ENCODE measurements at regions not wholly inside any gene's neighbourhood (a gene's known extent, or its start where the extent isn't known, plus 50 kb on each side); places are given as distances from the start of the nearest gene placed in this dataset.
"Not testable (repeated sequence)": the region's sequence is repeated elsewhere in the genome, so short reads cannot be mapped to it uniquely, and the experiment has no call there.

DNA sequence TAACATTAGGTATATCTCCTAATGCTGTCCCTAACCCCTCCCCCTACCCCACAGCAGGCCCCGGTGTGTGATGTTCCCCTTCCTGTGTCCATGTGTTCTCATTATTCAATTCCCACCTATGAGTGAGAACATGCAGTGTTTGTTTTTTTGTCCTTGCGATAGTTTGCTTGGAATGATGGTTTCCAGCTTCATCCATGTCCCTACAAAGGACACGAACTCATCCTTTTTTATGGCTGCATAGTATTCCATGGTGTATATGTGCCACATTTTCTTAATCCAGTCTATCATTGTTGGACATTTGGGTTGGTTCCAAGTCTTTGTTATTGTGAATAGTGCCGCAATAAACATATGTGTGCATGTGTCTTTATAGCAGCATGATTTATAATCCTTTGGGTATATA is 164.5 kb downstream of the RPLP1 start:
- not testable (repeated sequence) for H4K20me1 ChIP-seq (ENCODE audit: insufficient read depth, low read depth, low read length); H3K9ac ChIP-seq (ENCODE audit: low read length); DNase-seq; H3K9me3 ChIP-seq (ENCODE audit: low read length); H3K4me3 ChIP-seq (ENCODE audit: low read length); H3K9me2 ChIP-seq (replicated peaks; ENCODE audit: insufficient read depth, low read length); H3K4me2 ChIP-seq (ENCODE audit: low read depth, low read length, poor library complexity, severe bottlenecking); H3K27me3 ChIP-seq (ENCODE audit: low read length); H3K27ac ChIP-seq (ENCODE audit: low read length); H3K79me2 ChIP-seq (ENCODE audit: low read length); H3K36me3 ChIP-seq (ENCODE audit: insufficient read depth, low read length); H3K4me1 ChIP-seq (ENCODE audit: low read length); H2AFZ ChIP-seq (ENCODE audit: low read length)

DNA sequence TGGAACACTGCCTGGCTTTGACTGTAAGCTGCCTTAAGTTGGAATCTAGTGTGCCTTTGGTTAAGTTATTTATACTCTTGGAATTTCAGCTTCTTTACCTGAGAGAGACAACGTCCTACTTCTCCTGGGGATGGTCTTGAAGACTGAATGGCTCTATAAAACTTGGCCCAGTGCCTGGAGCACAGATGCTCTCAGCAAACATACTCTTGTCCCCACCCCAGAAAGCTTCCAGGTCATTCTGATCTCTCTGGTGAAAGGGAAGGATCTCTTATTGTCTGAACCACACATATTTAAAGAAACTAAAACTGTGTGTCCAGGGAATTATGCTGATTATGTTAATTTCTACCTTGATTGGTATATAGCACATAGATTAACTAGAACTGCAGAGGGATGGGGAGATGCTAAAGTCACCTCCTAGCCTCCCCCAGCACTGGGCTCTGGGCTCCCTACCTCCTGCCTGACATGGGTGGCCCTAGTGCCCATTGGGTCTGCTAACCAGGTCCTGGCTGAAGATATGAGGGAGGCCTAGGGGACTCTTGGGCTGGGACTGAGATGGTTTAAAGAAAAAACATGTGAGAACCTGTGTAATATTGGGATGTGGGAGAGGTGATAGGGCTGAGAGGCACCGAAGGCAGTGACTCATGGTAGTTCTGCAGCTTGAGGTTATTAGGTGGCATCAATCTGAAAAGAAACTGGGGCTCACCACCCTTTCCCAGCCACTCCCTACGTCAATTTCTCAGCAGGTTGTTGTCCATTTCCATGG is 171.0 kb downstream of the RPLP1 start:
- Histone ChIP-seq H4K20me1 (ENCODE audit: insufficient read depth, low read depth, low read length) (no peaks in the 10 kb centered on the region), H2AFZ (ENCODE audit: low read length) (no peak overlapping the region), H3K79me2 (ENCODE audit: low read length) (no peaks in the 10 kb centered on the region), H3K9me2 (replicated peaks; ENCODE audit: insufficient read depth, low read length) (no peaks in the 10 kb centered on the region), H3K4me2 (ENCODE audit: low read depth, low read length, poor library complexity, severe bottlenecking) (no peak overlapping the region), H3K4me1 (ENCODE audit: low read length) (no peaks in the 10 kb centered on the region), H3K9me3 (ENCODE audit: low read length) (no peaks in the 10 kb centered on the region), H3K27me3 (ENCODE audit: low read length) (no peaks in the 10 kb centered on the region), H3K27ac (ENCODE audit: low read length) (no peak overlapping the region), H3K36me3 (ENCODE audit: insufficient read depth, low read length) (no peaks in the 10 kb centered on the region), H3K4me3 (ENCODE audit: low read length) (no peak overlapping the region), H3K9ac (ENCODE audit: low read length) (no peak overlapping the region)
- DNase-seq, result no peak

DNA sequence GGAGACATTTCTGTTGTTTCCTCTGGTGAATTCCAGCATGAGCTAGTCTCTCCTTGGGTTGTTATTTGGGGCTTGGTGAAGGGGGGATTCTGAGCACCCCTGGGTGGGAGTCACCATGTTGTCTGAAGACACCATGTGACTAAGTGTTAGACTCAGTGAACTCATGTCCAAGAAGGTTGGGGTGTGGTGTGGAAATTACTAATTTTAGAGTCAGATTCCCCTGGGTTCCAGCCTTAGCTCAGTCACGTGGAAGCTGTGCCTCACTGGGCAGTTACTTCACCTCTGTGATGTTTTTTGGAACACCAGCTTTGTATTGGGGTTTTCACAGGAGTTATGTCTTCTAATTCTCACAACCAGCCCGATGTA is 171.5 kb downstream of the RPLP1 start:
- H3K4me3 ChIP-seq (ENCODE audit: low read length), result no peak overlapping the region
- H3K27ac ChIP-seq (ENCODE audit: low read length), result no peak overlapping the region
- no peak for DNase-seq
- H3K79me2 ChIP-seq (ENCODE audit: low read length), result no peaks in the 10 kb centered on the region
- no peaks in the 10 kb centered on the region for H3K9me2 ChIP-seq (replicated peaks; ENCODE audit: insufficient read depth, low read length)
- no peak overlapping the region for H2AFZ ChIP-seq (ENCODE audit: low read length)
- H3K9ac ChIP-seq (ENCODE audit: low read length), result no peak overlapping the region
- H3K9me3 ChIP-seq (ENCODE audit: low read length), result no peaks in the 10 kb centered on the region
- H3K27me3 ChIP-seq (ENCODE audit: low read length), result no peaks in the 10 kb centered on the region
- H4K20me1 ChIP-seq (ENCODE audit: insufficient read depth, low read depth, low read length), result no peaks in the 10 kb centered on the region
- no peak overlapping the region for H3K4me2 ChIP-seq (ENCODE audit: low read depth, low read length, poor library complexity, severe bottlenecking)
- H3K4me1 ChIP-seq (ENCODE audit: low read length), result no peaks in the 10 kb centered on the region
- H3K36me3 ChIP-seq (ENCODE audit: insufficient read depth, low read length), result no peaks in the 10 kb centered on the region

DNA sequence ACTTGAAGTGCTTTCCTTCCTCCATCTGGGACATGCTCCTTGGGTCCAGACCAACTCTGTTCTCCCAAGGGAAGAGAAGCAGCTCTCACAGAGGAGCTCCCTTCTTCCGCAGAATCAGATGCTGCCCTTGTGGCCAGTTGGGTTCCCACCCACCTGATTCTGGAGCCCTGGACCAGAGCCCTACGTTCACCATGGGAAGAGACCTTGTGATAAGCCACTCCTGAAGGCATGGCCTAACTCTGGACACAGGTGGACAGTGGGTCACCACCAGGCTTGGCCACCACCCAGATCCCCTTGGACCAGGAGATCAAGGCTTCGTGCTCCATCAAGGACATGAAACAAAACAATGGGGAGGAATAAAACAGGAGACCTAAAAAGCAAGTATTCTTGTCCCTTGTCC is 172.2 kb downstream of the RPLP1 start:
- H3K27me3 ChIP-seq (ENCODE audit: low read length), result no peaks in the 10 kb centered on the region
- no peaks in the 10 kb centered on the region for H3K36me3 ChIP-seq (ENCODE audit: insufficient read depth, low read length)

DNA sequence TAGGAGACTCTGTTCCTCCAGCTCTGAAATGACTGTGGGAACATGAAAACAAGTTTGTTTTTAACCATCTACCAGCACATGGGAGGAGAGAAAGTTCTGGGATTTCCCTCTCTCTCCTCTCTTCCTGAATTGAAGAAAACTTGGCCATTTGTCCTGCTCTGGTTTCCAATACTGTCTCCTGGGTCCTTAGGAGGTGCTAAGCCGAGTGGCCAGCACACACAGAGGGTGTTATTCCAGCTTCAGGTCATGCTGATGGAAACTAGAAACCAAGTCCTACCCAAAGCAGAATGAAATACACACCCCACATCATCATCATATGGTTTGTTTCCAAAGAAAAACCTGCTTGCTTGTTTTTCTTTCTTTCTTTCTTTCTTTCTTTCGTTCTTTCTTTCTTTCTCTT is 172.7 kb downstream of the RPLP1 start:
- H3K27me3 ChIP-seq (ENCODE audit: low read length), result no peaks in the 10 kb centered on the region
- H3K9me2 ChIP-seq (replicated peaks; ENCODE audit: insufficient read depth, low read length), result no peaks in the 10 kb centered on the region
- H2AFZ ChIP-seq (ENCODE audit: low read length), result no peak overlapping the region
- H3K4me1 ChIP-seq (ENCODE audit: low read length), result no peaks in the 10 kb centered on the region
- H3K4me2 ChIP-seq (ENCODE audit: low read depth, low read length, poor library complexity, severe bottlenecking), result no peak overlapping the region
- H3K9ac ChIP-seq (ENCODE audit: low read length), result no peak overlapping the region
- H3K9me3 ChIP-seq (ENCODE audit: low read length), result no peaks in the 10 kb centered on the region
- no peaks in the 10 kb centered on the region for H3K36me3 ChIP-seq (ENCODE audit: insufficient read depth, low read length)
- H4K20me1 ChIP-seq (ENCODE audit: insufficient read depth, low read depth, low read length), result no peaks in the 10 kb centered on the region
- H3K4me3 ChIP-seq (ENCODE audit: low read length), result no peak overlapping the region
- H3K79me2 ChIP-seq (ENCODE audit: low read length), result no peaks in the 10 kb centered on the region
- DNase-seq, result no peak
- H3K27ac ChIP-seq (ENCODE audit: low read length), result no peak overlapping the region

More for the DNA sequence above, 172.2 kb downstream of the RPLP1 start:
- no peaks in the 10 kb centered on the region for H3K9me3 ChIP-seq (ENCODE audit: low read length)
- no peak overlapping the region for H3K27ac ChIP-seq (ENCODE audit: low read length)
- H3K4me2 ChIP-seq (ENCODE audit: low read depth, low read length, poor library complexity, severe bottlenecking), result no peak overlapping the region
- no peak overlapping the region for H3K4me3 ChIP-seq (ENCODE audit: low read length)
- no peaks in the 10 kb centered on the region for H3K9me2 ChIP-seq (replicated peaks; ENCODE audit: insufficient read depth, low read length)
- H2AFZ ChIP-seq (ENCODE audit: low read length), result no peak overlapping the region
- H4K20me1 ChIP-seq (ENCODE audit: insufficient read depth, low read depth, low read length), result no peaks in the 10 kb centered on the region
- no peak for DNase-seq
- H3K4me1 ChIP-seq (ENCODE audit: low read length), result no peaks in the 10 kb centered on the region
- no peaks in the 10 kb centered on the region for H3K79me2 ChIP-seq (ENCODE audit: low read length)
- H3K9ac ChIP-seq (ENCODE audit: low read length), result no peak overlapping the region

DNA sequence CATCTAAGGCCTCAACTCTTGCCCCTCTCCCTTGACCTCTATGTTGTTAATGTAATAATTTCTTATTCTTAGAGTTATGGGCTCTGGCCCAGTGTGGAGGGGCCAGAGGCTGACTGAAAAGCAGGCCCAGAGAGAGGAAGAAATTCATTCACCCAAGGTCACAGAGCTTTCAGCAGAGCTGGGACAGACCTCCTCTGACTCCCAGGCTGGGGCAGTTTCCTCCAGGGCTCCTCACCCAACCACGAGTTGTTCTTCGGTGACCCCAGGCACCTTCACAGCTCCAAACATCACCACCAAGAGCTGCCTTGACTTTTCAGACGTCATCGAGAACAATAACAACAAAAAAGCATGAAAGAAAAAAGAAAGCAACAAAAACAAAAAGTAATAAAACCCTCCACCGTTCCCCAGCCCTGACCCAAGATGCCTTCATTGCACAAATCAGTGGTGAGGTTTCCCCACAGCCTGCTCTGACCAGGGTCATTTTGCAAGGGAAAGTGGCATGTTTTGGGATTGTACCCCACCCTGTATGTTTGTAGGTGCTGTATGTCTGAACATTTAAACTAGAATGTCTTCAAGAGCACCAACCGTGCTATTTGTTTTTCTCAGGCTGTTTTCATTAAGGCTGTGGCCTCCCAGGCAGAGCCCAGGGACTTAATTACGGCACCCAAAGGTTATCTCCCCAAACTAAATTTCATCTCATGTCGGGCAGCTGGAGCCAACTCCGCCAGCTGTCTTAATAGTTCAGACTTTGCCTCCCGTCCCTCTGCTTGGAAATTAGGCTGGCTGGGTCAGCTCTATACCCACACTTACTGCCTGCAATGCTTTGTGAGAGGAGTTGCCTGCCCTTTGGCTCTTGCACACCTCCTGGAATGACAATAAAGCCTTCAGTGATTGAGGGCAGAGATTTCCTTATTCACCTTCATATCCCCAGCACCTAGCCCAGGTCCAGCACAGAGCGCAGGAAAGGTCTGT is 173.8 kb downstream of the RPLP1 start:
- Histone ChIP-seq H3K9me2 (replicated peaks; ENCODE audit: insufficient read depth, low read length) (no peaks in the 10 kb centered on the region), H3K36me3 (ENCODE audit: insufficient read depth, low read length) (no peaks in the 10 kb centered on the region), H3K9ac (ENCODE audit: low read length) (no peak overlapping the region), H3K27me3 (ENCODE audit: low read length) (no peaks in the 10 kb centered on the region), H3K79me2 (ENCODE audit: low read length) (no peaks in the 10 kb centered on the region), H3K9me3 (ENCODE audit: low read length) (no peaks in the 10 kb centered on the region), H3K4me2 (ENCODE audit: low read depth, low read length, poor library complexity, severe bottlenecking) (no peak overlapping the region), H4K20me1 (ENCODE audit: insufficient read depth, low read depth, low read length) (no peaks in the 10 kb centered on the region), H3K4me3 (ENCODE audit: low read length) (no peak overlapping the region), H3K4me1 (ENCODE audit: low read length) (no peaks in the 10 kb centered on the region), H3K27ac (ENCODE audit: low read length) (no peak overlapping the region), H2AFZ (ENCODE audit: low read length) (no peak overlapping the region)
- DNase-seq, result no peak

DNA sequence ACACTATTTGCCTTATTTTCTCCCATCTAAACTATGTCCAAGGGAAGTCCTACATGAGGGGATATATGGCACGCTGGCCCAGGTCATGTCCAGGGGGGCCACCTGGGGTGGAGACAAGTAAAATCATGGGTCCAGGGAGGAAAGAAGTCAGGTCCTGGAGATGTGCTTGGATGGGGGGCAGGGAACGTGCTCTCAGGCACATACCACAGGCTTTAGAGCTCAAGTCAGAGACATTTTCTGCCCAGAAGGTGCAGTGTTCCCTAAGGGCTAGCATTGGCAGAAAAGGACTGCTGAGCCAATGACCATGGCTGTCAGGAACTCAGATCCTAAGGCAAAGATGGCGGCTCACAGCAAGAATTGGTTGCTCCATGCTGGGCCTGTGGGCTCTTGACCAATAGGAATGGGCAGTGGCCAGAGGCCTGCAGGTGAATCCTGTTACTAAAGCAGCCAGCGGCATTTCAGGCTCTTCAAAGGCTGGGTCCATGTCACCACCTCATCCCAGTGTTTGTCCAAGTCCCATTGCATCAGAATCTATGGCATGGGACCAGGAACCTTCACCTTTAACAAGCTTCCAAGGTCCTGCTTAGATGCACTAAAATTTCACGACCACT is 175.0 kb downstream of the RPLP1 start:
- no peak overlapping the region for H3K9ac ChIP-seq (ENCODE audit: low read length)
- H3K27me3 ChIP-seq (ENCODE audit: low read length), result no peaks in the 10 kb centered on the region
- no peak for DNase-seq
- H3K4me3 ChIP-seq (ENCODE audit: low read length), result no peak overlapping the region
- no peak overlapping the region for H3K4me2 ChIP-seq (ENCODE audit: low read depth, low read length, poor library complexity, severe bottlenecking)
- H3K27ac ChIP-seq (ENCODE audit: low read length), result no peak overlapping the region
- H4K20me1 ChIP-seq (ENCODE audit: insufficient read depth, low read depth, low read length), result no peaks in the 10 kb centered on the region
- no peaks in the 10 kb centered on the region for H3K4me1 ChIP-seq (ENCODE audit: low read length)
- H3K36me3 ChIP-seq (ENCODE audit: insufficient read depth, low read length), result no peaks in the 10 kb centered on the region
- H3K79me2 ChIP-seq (ENCODE audit: low read length), result no peaks in the 10 kb centered on the region
- H2AFZ ChIP-seq (ENCODE audit: low read length), result no peak overlapping the region
- no peaks in the 10 kb centered on the region for H3K9me2 ChIP-seq (replicated peaks; ENCODE audit: insufficient read depth, low read length)
- H3K9me3 ChIP-seq (ENCODE audit: low read length), result no peaks in the 10 kb centered on the region

Data from Karpas-422 (cell line).